NCI-H187 (cell line): ENCODE measurements at regions not wholly inside any gene's neighbourhood (a gene's known extent, or its start where the extent isn't known, plus 50 kb on each side); places are given as distances from the start of the nearest gene placed in this dataset.
A peak's percentile ranks its signal among the peaks of the same experiment; 100 is the strongest.

ENCODE experiments used
- DNase-seq, 2 experiments: peaks; one replicate each; lab custom pipeline; 2025; lab: John Stamatoyannopoulos, UW

- DNase-seq: no peak
Observed at GRCh38 chr2:200216310-200216709, 90.2 kb upstream of the SPATS2L start.

DNA sequence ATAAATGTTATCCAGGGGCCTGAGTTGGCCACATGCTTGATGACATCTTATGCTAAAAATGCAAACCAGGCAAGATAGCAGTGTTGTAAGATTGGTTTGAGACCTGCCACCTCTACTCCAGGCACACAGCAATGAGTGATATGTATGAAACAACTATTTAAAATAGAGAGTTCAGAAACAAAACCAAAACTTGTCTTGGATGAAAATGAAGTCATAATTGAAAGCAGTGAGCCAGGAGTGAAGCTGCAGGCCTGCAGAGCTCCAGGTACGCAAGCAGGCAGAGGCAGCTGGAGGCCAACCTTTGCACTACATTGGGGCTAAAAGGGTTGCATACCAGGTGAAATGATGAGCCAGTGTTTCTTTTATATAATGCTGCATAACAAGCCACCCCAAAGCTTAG lies 89.2 kb upstream of the SPATS2L start:
- DNase-seq: no peak

- no peak for DNase-seq
Observed at GRCh38 chr2:200218645-200219044, 87.8 kb upstream of the SPATS2L start.

DNA sequence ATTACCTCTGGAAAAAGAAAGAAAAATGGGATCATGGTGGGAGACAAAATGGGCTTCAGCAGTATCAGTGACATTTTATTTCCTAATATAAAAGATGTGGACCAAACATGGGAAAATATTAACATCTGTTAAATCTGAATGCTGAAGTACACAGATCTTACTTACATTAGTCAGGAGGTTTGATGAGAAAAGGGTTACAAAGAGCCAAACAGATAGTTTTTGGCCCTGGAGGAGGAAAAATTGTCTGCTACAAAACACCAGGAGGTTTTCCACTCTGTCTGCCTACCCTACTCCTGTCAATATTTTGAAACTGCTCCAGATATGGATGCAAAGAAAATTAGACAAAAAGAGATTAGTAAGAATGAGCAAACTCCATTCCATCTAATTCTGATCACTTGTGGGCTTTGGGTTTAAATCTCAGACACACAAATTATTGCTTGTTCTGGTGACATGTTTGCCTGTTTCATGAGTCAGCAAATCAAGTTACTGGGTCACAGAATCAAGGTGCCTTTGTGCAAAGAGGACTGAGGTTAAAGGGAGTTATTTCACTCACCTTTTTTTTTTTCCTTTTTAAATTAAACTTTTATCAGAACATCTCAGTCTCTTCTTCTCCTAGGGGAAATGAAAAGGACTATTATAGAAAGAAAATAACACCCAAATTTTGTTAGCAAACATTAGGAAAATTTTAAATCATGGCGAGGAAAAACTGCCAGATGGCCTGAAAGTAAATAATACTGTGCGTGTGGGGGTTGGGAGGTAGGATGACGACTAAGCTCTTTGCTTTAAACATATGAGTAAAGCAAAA lies 87.0 kb upstream of the SPATS2L start:
- no peak for DNase-seq

- DNase-seq: no peak
Observed at GRCh38 chr2:200220251-200220650, 86.2 kb upstream of the SPATS2L start.

- no peak for DNase-seq
Observed at GRCh38 chr2:200221055-200221955, 85.2 kb upstream of the SPATS2L start.

DNA sequence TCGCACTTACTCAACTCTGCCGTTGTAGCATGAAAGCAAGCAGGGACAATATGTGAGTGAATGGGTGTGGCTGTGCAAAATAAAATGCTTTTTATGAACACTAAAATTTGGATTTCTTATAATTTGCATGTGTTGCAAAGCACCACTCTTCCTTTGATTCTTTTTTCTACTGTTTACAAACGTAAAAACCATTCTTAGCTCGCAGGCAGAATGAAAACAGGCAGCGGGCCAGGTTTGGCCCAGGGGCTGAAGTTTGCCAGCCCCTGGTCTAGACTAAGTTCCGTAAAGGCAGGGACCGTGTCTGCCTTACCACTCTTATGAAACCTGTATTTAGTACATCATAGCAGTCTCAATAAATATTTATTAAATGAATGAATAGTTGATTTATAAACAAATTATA lies 83.7 kb upstream of the SPATS2L start:
- DNase-seq: no peak

GRCh38 chr2:200223205-200223784 lies 83.2 kb upstream of the SPATS2L start:
- no peak for DNase-seq

GRCh38 chr2:200225951-200226350 lies 80.5 kb upstream of the SPATS2L start:
- no peak for DNase-seq

GRCh38 chr2:200226451-200227426 lies 79.8 kb upstream of the SPATS2L start:
- peak; percentile 23 to 63 for DNase-seq

DNA sequence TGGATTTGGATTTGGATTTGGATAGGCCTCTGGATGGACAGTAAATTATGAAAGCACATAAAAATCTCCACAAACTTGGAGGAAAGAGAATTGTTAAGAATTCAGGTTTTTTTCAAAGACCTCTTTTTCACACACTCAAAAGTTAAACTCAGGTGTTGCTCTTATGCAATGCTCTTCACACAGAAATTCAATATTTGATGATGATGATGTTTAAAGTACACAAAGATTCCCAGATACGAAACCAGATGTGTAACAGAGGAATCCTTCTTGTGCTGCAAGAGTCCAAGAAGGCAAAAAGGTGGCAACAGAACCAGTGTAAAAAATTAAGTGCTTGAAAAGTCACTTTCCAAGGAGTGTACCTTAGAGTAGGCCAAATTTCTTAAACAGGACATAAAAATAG lies 75.8 kb upstream of the SPATS2L start:
- DNase-seq: no peak

DNA sequence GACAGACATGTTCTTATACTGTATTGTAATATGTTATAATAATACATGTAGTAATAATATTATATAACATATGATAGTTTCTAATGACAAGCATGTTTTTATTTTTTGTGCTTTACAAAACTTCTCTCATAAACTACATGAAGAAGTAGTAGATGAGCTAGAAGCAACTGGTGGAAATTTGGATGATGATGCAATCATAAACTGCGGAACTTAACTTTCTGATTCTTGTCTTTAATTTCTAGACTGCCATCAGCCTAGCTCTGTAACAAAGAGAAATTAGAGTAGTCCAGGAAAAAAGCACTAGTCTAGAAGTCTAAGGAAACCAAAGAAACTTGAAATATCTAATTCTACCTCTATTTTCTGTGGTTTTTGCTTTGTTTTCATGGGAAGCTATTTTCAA lies 71.0 kb upstream of the SPATS2L start:
- DNase-seq: no peak

GRCh38 chr2:200239216-200239615 lies 67.3 kb upstream of the SPATS2L start:
- no peak for DNase-seq

DNA sequence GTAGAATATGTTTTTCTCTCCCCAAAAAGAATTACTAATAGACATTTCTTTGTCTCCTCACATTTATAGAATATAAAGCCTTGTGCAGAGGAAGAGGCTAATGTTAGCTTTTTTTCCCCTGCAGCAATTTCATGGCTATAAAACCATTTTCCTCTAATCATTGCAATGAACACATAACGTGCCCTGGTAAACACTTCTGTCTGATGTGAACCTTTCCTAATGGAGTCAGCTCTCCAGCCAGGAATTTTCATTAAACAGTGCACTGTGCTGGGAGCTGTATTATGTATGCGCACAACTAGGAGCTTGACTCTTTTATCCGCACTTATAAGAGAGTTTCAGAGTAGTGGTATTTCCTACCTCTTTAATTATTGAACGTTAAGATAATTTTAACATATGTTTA lies 63.9 kb upstream of the SPATS2L start:
- DNase-seq: no peak

GRCh38 chr2:200243441-200243840 lies 63.1 kb upstream of the SPATS2L start:
- DNase-seq: no peak

- DNase-seq: no peak
Observed at GRCh38 chr2:200244111-200244510, 62.4 kb upstream of the SPATS2L start.

DNA sequence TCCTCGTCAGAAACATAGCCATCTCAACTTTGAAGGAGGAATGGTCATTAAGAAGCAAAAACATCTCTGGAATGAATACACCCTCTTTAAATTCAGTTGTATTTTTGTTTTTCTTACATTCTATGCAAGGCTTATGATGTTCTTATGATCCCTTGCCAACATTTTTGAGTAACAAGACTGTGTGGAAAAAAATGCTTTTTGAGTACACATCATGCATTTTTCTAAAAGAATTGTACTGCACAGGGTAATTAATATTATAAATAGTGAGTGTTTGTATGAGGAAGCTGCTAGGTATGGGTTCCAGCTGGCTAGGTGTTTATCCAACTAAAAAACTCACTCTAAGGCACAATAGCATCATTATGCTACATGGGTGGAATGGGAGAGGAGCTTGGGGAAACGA lies 59.0 kb upstream of the SPATS2L start:
- DNase-seq: no peak

DNA sequence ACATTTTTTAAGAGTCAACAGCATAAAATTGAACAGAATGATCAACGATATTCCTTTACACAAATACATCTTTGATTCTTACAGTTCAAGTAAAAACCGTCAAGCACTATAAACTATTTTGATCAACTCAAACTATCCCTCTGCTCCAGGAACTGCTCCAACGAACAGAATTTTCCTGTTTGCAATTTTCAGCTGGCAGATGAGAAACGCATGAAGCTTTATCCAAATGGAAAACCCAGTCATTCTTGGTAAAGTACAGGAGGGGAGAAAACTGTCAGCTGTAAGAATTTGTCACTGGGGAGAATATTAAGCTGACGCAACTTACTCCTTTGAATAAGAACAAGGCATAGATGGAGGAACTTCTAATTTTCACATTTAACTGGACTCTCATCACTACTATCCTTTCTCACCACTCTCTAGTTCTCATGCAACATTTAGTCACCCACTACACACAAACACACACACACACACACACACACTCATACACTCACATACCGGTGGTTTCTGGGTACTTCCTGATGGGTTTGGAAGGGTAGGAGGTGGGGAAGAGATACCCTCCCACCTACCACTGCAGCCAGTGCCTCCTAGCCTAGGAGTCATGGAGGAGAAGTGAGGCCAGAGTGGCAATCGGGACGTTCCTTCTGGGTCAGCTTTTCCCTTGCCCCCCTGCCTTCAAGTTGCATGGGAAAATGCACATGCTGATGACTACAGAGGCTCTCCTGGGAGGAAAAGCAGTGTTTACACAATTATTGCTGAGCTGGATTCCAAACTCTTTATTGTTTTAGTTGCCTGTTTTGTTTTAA lies 54.0 kb upstream of the SPATS2L start:
- no peak for DNase-seq

- DNase-seq: no peak
Observed at GRCh38 chr2:200253639-200254038, 52.9 kb upstream of the SPATS2L start.

DNA sequence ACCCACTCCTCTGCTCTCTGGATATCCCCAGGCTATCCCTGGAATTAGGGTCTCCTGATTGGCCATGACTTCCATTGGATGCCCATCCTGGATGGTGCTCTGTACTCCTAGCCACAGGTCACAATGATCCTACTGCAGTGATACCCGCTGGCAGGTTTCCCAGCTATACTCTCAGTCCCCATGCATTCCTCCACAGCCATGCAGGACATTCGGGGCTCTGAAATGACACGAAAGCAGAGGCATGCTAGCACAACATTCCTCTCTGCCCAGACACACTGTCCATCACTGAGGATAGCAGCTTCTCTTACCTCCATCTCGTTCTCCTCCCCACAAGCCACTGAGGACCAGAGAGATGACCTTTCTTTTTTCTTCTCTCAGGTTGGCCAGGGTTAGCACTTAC lies 51.7 kb upstream of the SPATS2L start:
- no peak for DNase-seq

GRCh38 chr2:200255549-200255948 lies 50.9 kb upstream of the SPATS2L start:
- DNase-seq: no peak
